Muscle of leg (tissue), 3 donors: ENCODE measurements at regions not wholly inside any gene's neighbourhood (a gene's known extent, or its start where the extent isn't known, plus 50 kb on each side); places are given as distances from the start of the nearest gene placed in this dataset.

Source experiments
- DNase-seq: peaks from one replicate; pipeline ENCODE4 v3.0.0; 2013
- H3K27ac ChIP-seq: one replicate; pipeline ENCODE4 v1.5.1; 2013; ENCODE audit warnings: mild to moderate bottlenecking, low read length, control low read depth
- H3K27me3 ChIP-seq: one replicate; pipeline ENCODE4 v1.6.1; 2013; ENCODE audit warnings: low read length; ENCODE audit not compliant: control insufficient read depth, insufficient read depth
- H3K36me3 ChIP-seq: one replicate; pipeline ENCODE4 v1.6.1; 2013; ENCODE audit warnings: low read length; ENCODE audit not compliant: control insufficient read depth, insufficient read depth
- H3K4me1 ChIP-seq: one replicate; pipeline ENCODE4 v1.6.1; 2013; ENCODE audit warnings: low read length; ENCODE audit not compliant: control insufficient read depth, insufficient read depth
- H3K4me3 ChIP-seq: one replicate; pipeline ENCODE4 v1.5.1; 2013; ENCODE audit warnings: low read length, control low read depth
- H3K9me3 ChIP-seq: replicated peaks from 2 replicates; pipeline ENCODE4 v1.6.1; 2013; ENCODE audit warnings: low read depth, low read length; ENCODE audit not compliant: control insufficient read depth
- WGBS: methylation state at CpG from one replicate; pipeline ENCODE4 v1.1.5; 2013; ENCODE audit warnings: missing lambda C conversion rate; ENCODE audit not compliant: insufficient coverage; 5-methylcytosine and 5-hydroxymethylcytosine counted together

- Histone ChIP-seq H3K4me3 (no peak overlapping the region), H3K4me1 (no peaks in the 10 kb centered on the region), H3K27ac (no peak overlapping the region), H3K27me3 (no peaks in the 10 kb centered on the region), H3K9me3 (no peaks in the 10 kb centered on the region), H3K36me3 (no peaks in the 10 kb centered on the region)
- DNase-seq, result no peak
Observed at GRCh38 chr11:80993536-80993935, 1552.7 kb upstream of the TENM4 start.

- H3K36me3 ChIP-seq, result no peaks in the 10 kb centered on the region
- H3K4me1 ChIP-seq, result no peaks in the 10 kb centered on the region
- 67% methylated on average over 1 of the region's 2 CpGs for WGBS
- H3K4me3 ChIP-seq, result no peak overlapping the region
- H3K27ac ChIP-seq, result no peak overlapping the region
- no peaks in the 10 kb centered on the region for H3K9me3 ChIP-seq
- no peak for DNase-seq
- no peaks in the 10 kb centered on the region for H3K27me3 ChIP-seq
Observed at GRCh38 chr11:80990885-80991284, 1550.1 kb upstream of the TENM4 start.

- no peak overlapping the region for H3K4me3 ChIP-seq
- no CpG with 5 or more reads among the region's 1 CpG for WGBS
Observed at GRCh38 chr11:80987171-80987570, 1546.3 kb upstream of the TENM4 start.

GRCh38 chr11:80986421-80987074 is 1545.7 kb upstream of the TENM4 start:
- H3K27me3 ChIP-seq, result no peaks in the 10 kb centered on the region
- no peaks in the 10 kb centered on the region for H3K36me3 ChIP-seq
- H3K4me1 ChIP-seq, result no peaks in the 10 kb centered on the region
- DNase-seq, result no peak
- no peaks in the 10 kb centered on the region for H3K9me3 ChIP-seq
- no CpG with 5 or more reads among the region's 1 CpG for WGBS
- H3K4me3 ChIP-seq, result no peak overlapping the region
- no peak overlapping the region for H3K27ac ChIP-seq

More at GRCh38 chr11:80987171-80987570, 1546.3 kb upstream of the TENM4 start:
- Histone ChIP-seq H3K9me3 (no peaks in the 10 kb centered on the region), H3K27ac (no peak overlapping the region), H3K27me3 (no peaks in the 10 kb centered on the region), H3K4me1 (no peaks in the 10 kb centered on the region), H3K36me3 (no peaks in the 10 kb centered on the region)
- no peak for DNase-seq

- Histone ChIP-seq H3K4me1 (no peaks in the 10 kb centered on the region), H3K4me3 (no peak overlapping the region), H3K36me3 (no peaks in the 10 kb centered on the region), H3K27me3 (no peaks in the 10 kb centered on the region), H3K27ac (no peak overlapping the region), H3K9me3 (no peaks in the 10 kb centered on the region)
- DNase-seq, result no peak
Observed at GRCh38 chr11:80980227-80980626, 1539.4 kb upstream of the TENM4 start.

GRCh38 chr11:80973786-80974185 is 1533.0 kb upstream of the TENM4 start:
- Histone ChIP-seq H3K36me3 (no peaks in the 10 kb centered on the region), H3K9me3 (no peaks in the 10 kb centered on the region), H3K27me3 (no peaks in the 10 kb centered on the region), H3K4me1 (no peaks in the 10 kb centered on the region), H3K4me3 (no peak overlapping the region), H3K27ac (no peak overlapping the region)
- no peak for DNase-seq
- WGBS, result no CpG with 5 or more reads among the region's 2 CpGs

- no peaks in the 10 kb centered on the region for H3K9me3 ChIP-seq
- no peaks in the 10 kb centered on the region for H3K4me1 ChIP-seq
- DNase-seq, result peak; percentile 50
- no peaks in the 10 kb centered on the region for H3K36me3 ChIP-seq
- H3K27ac ChIP-seq, result no peak overlapping the region
- H3K27me3 ChIP-seq, result no peaks in the 10 kb centered on the region
- H3K4me3 ChIP-seq, result no peak overlapping the region
Observed at GRCh38 chr11:80970037-80970436, 1529.2 kb upstream of the TENM4 start.

- Histone ChIP-seq H3K27me3 (no peaks in the 10 kb centered on the region), H3K36me3 (no peaks in the 10 kb centered on the region), H3K27ac (no peak overlapping the region), H3K4me3 (no peak overlapping the region), H3K9me3 (no peaks in the 10 kb centered on the region), H3K4me1 (no peaks in the 10 kb centered on the region)
- no peak for DNase-seq
- WGBS, result 90% methylated on average over 2 of the region's 5 CpGs
Observed at GRCh38 chr11:80967649-80968048, 1526.8 kb upstream of the TENM4 start.

GRCh38 chr11:80960381-80961029 is 1519.7 kb upstream of the TENM4 start:
- Histone ChIP-seq H3K4me1 (peaks cover 3% of the 10 kb centered on the region), H3K36me3 (no peaks in the 10 kb centered on the region), H3K27ac (no peak overlapping the region), H3K27me3 (no peaks in the 10 kb centered on the region), H3K4me3 (no peak overlapping the region), H3K9me3 (no peaks in the 10 kb centered on the region)
- WGBS, result 71% methylated on average over 1 of the region's 2 CpGs
- DNase-seq, result no peak

- DNase-seq, result peak; percentile 11
- WGBS, result 82% methylated on average over 2 of the region's 2 CpGs
- Histone ChIP-seq H3K9me3 (no peaks in the 10 kb centered on the region), H3K36me3 (no peaks in the 10 kb centered on the region), H3K4me1 (peaks cover 3% of the 10 kb centered on the region), H3K4me3 (no peak overlapping the region), H3K27me3 (no peaks in the 10 kb centered on the region), H3K27ac (no peak overlapping the region)
Observed at GRCh38 chr11:80959751-80960150, 1518.9 kb upstream of the TENM4 start.

- H3K27ac ChIP-seq, result no peak overlapping the region
- no peak overlapping the region for H3K4me3 ChIP-seq
- H3K9me3 ChIP-seq, result no peaks in the 10 kb centered on the region
- WGBS, result 80% methylated on average over 2 of the region's 4 CpGs
- H3K4me1 ChIP-seq, result peaks cover 3% of the 10 kb centered on the region
- no peaks in the 10 kb centered on the region for H3K27me3 ChIP-seq
- peak; percentile 12 for DNase-seq
- no peaks in the 10 kb centered on the region for H3K36me3 ChIP-seq
Observed at GRCh38 chr11:80958987-80959386, 1518.2 kb upstream of the TENM4 start.
